ENCODE measurements at regions not wholly inside any gene's neighbourhood (a gene's known extent, or its start where the extent isn't known, plus 50 kb on each side); places are given as distances from the start of the nearest gene placed in this dataset.

- TF ChIP-seq POLR2AphosphoS5 (IDR thresholded peaks at IDR 0.05; ENCODE audit: low read depth, low read length) (no peak), REST (IDR thresholded peaks at IDR 0.05; ENCODE audit: insufficient read depth in 1 of 2, low read depth in 2 of 2, low read length in 1 of 2) (no peak), TCF7L2 (IDR thresholded peaks at IDR 0.05; ENCODE audit: low read depth, low read length) (no peak), SIN3A (IDR thresholded peaks at IDR 0.05; ENCODE audit: borderline replicate concordance, insufficient read depth, low read depth, low read length) (no peak)
- TF ChIP-seq, protein P1, sequence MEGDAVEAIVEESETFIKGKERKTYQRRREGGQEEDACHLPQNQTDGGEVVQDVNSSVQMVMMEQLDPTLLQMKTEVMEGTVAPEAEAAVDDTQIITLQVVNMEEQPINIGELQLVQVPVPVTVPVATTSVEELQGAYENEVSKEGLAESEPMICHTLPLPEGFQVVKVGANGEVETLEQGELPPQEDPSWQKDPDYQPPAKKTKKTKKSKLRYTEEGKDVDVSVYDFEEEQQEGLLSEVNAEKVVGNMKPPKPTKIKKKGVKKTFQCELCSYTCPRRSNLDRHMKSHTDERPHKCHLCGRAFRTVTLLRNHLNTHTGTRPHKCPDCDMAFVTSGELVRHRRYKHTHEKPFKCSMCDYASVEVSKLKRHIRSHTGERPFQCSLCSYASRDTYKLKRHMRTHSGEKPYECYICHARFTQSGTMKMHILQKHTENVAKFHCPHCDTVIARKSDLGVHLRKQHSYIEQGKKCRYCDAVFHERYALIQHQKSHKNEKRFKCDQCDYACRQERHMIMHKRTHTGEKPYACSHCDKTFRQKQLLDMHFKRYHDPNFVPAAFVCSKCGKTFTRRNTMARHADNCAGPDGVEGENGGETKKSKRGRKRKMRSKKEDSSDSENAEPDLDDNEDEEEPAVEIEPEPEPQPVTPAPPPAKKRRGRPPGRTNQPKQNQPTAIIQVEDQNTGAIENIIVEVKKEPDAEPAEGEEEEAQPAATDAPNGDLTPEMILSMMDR (IDR thresholded peaks at IDR 0.05): no peak
- in situ Hi-C loops (cut with HindIII; ENCODE audit: low pct_unique_long_range_greater_than_20kb, low sequenced_read_pairs) (no loop called here), intact Hi-C loops (cut with micrococcal nuclease; ENCODE audit: unreplicated experiment) (no loop called here)
- DNase-seq (ENCODE audit: low read depth, low spot score): no peak
- ATAC-seq: no peak
- ChIA-PET CTCF (no interaction called here), POLR2A (no interaction called here)
- Histone ChIP-seq H3K27ac (ENCODE audit: low read length) (no peak overlapping the region), H3K9me3 (ENCODE audit: control insufficient read depth, insufficient read depth, low read depth, low read length) (no peaks in the 10 kb centered on the region), H3K36me3 (ENCODE audit: control insufficient read depth, insufficient read depth, low read length) (no peaks in the 10 kb centered on the region), H3K4me3 (ENCODE audit: low read depth in 2 of 2, low read length in 2 of 2) (no peak overlapping the region), H3K4me1 (ENCODE audit: control insufficient read depth, insufficient read depth, low read length) (no peaks in the 10 kb centered on the region), H3K27me3 (ENCODE audit: control insufficient read depth, insufficient read depth, low read length) (no peaks in the 10 kb centered on the region)
- BruUV-seq (replicated peaks): no TSS peak
Observed at GRCh38 chr16:76071690-76072089, 205.5 kb upstream of the CNTNAP4 start.

- TF ChIP-seq, protein P1 (IDR thresholded peaks at IDR 0.05): no peak
- TF ChIP-seq TCF7L2 (IDR thresholded peaks at IDR 0.05; ENCODE audit: low read depth, low read length) (no peak), SIN3A (IDR thresholded peaks at IDR 0.05; ENCODE audit: borderline replicate concordance, insufficient read depth, low read depth, low read length) (no peak), REST (IDR thresholded peaks at IDR 0.05; ENCODE audit: insufficient read depth in 1 of 2, low read depth in 2 of 2, low read length in 1 of 2) (no peak), POLR2AphosphoS5 (IDR thresholded peaks at IDR 0.05; ENCODE audit: low read depth, low read length) (no peak)
- no peaks in the 10 kb centered on the region for H3K36me3 ChIP-seq (ENCODE audit: control insufficient read depth, insufficient read depth, low read length)
- no peaks in the 10 kb centered on the region for H3K9me3 ChIP-seq (ENCODE audit: control insufficient read depth, insufficient read depth, low read depth, low read length)
- DNase-seq (ENCODE audit: low read depth, low spot score): no peak
- H3K4me1 ChIP-seq (ENCODE audit: control insufficient read depth, insufficient read depth, low read length): no peaks in the 10 kb centered on the region
- ChIA-PET CTCF (no interaction called here), POLR2A (no interaction called here)
- in situ Hi-C loops (cut with HindIII; ENCODE audit: low pct_unique_long_range_greater_than_20kb, low sequenced_read_pairs) (no loop called here), intact Hi-C loops (cut with micrococcal nuclease; ENCODE audit: unreplicated experiment) (no loop called here)
- no TSS peak for BruUV-seq (replicated peaks)
- no peaks in the 10 kb centered on the region for H3K27me3 ChIP-seq (ENCODE audit: control insufficient read depth, insufficient read depth, low read length)
- H3K27ac ChIP-seq (ENCODE audit: low read length): no peak overlapping the region
- no peak overlapping the region for H3K4me3 ChIP-seq (ENCODE audit: low read depth in 2 of 2, low read length in 2 of 2)
- ATAC-seq: no peak
Observed at GRCh38 chr16:76081967-76082366, 195.2 kb upstream of the CNTNAP4 start.
